HG02642 (cell line): ENCODE measurements at regions not wholly inside any gene's neighbourhood (a gene's known extent, or its start where the extent isn't known, plus 50 kb on each side); places are given as distances from the start of the nearest gene placed in this dataset.
"Not testable (repeated sequence)": the region's sequence is repeated elsewhere in the genome, so short reads cannot be mapped to it uniquely, and the experiment has no call there.

Source experiments
- ATAC-seq: cut with Tn5 transposase; IDR thresholded peaks from one replicate; pipeline ENCODE4 v1.9.1; 2021; ENCODE audit warnings: mild to moderate bottlenecking; ENCODE audit not compliant: unreplicated experiment, poor library complexity

GRCh38 chr4:43564591-43564990 is 672.1 kb downstream of the GRXCR1 start:
- no peak for ATAC-seq

- no peak for ATAC-seq
Measured at GRCh38 chr4:43567644-43568043, 675.1 kb downstream of the GRXCR1 start.

- ATAC-seq = no peak
Measured at GRCh38 chr4:43586813-43587212, 694.3 kb downstream of the GRXCR1 start.

GRCh38 chr4:43587758-43588157 is 695.2 kb downstream of the GRXCR1 start:
- no peak for ATAC-seq

GRCh38 chr4:43607400-43607799 is 714.9 kb downstream of the GRXCR1 start:
- no peak for ATAC-seq

- no peak for ATAC-seq
Measured at GRCh38 chr4:43607827-43608461, 715.4 kb downstream of the GRXCR1 start.

GRCh38 chr4:43619219-43619618 is 726.7 kb downstream of the GRXCR1 start:
- ATAC-seq = no peak

- ATAC-seq = not testable (repeated sequence)
Measured at GRCh38 chr4:43637893-43638292, 745.4 kb downstream of the GRXCR1 start.

- no peak for ATAC-seq
Measured at GRCh38 chr4:43651991-43652390, 759.5 kb downstream of the GRXCR1 start.

GRCh38 chr4:43659547-43659946 is 767.0 kb downstream of the GRXCR1 start:
- ATAC-seq = not testable (repeated sequence)

GRCh38 chr4:43672265-43672885 is 776.2 kb downstream of the KCTD8 start:
- ATAC-seq = not testable (repeated sequence)

GRCh38 chr4:43680421-43680820 is 768.2 kb downstream of the KCTD8 start:
- no peak for ATAC-seq

GRCh38 chr4:43682551-43682950 is 766.1 kb downstream of the KCTD8 start:
- ATAC-seq = no peak

GRCh38 chr4:43690116-43690515 is 758.5 kb downstream of the KCTD8 start:
- no peak for ATAC-seq

GRCh38 chr4:43693876-43694275 is 754.7 kb downstream of the KCTD8 start:
- ATAC-seq = no peak

GRCh38 chr4:43709443-43709842 is 739.2 kb downstream of the KCTD8 start:
- no peak for ATAC-seq

GRCh38 chr4:43716721-43717395 is 731.8 kb downstream of the KCTD8 start:
- ATAC-seq = no peak

GRCh38 chr4:43718369-43718768 is 730.2 kb downstream of the KCTD8 start:
- ATAC-seq = no peak

- no peak for ATAC-seq
Measured at GRCh38 chr4:43732829-43733426, 715.7 kb downstream of the KCTD8 start.

- no peak for ATAC-seq
Measured at GRCh38 chr4:43742083-43742482, 706.5 kb downstream of the KCTD8 start.

- ATAC-seq = no peak
Measured at GRCh38 chr4:43754566-43754965, 694.0 kb downstream of the KCTD8 start.
